Stimulated activated CD4-positive, alpha-beta T cell treated with anti-CD3 and anti-CD28 coated beads, Interleukin-1b, Interleukin-23, amount 100 ng/mL, for 1 hour (primary cell): ENCODE measurements at regions not wholly inside any gene's neighbourhood (a gene's known extent, or its start where the extent isn't known, plus 50 kb on each side); places are given as distances from the start of the nearest gene placed in this dataset.

Experiments used
- DNase-seq, 2 donors: peaks; one replicate each; pipeline ENCODE4 v3.0.0-alpha.2; 2020; ENCODE audit warnings: low read depth in 2 of 2

DNA sequence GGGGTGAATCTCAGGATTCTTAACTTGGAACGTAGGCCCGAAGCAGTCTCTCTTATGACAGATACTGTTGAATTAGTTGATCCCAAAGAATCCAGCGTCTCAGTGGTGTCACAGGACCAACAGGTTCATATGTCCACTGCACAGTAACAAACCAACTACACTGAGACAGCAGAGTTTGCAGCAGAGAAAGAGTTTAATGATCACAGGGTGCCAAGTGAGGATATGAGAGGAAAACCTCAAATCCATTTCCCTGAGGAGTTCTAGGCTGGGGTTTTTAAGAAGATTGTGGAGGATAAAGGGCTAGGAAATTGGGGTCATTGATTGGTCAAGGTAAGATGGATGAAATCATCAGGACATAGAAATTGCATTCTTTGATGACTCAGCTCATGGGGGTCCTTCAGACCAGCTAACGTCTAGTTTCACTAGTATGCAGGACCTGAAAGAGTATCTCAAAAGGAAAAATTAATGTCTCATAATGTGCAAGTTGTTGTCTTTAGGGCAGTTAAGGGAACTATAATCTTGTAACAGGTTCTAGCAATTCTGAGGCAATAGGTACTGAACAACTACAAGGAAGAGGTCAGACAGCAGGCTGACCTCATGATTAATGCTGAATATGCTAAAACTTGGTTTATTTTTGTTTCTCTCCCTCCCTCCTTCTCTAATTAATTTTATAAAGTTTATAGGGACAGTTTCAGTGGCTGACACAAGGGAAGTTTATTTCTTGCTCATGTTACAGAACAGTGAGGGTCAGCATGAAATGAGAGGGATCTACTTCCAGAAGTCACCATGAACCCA is 310.9 kb upstream of the NEBL start:
- DNase-seq = no peak

GRCh38 chr10:21205328-21205727 is 308.2 kb upstream of the NEBL start:
- no peak for DNase-seq

- no peak for DNase-seq
These were observed 306.5 kb upstream of the NEBL start for GRCh38 chr10:21203473-21204107.

GRCh38 chr10:21202776-21203462 is 305.8 kb upstream of the NEBL start:
- DNase-seq = no peak

GRCh38 chr10:21199501-21199900 is 302.4 kb upstream of the NEBL start:
- no peak for DNase-seq

- DNase-seq = no peak
These were observed 300.7 kb upstream of the NEBL start for GRCh38 chr10:21197838-21198237.

DNA sequence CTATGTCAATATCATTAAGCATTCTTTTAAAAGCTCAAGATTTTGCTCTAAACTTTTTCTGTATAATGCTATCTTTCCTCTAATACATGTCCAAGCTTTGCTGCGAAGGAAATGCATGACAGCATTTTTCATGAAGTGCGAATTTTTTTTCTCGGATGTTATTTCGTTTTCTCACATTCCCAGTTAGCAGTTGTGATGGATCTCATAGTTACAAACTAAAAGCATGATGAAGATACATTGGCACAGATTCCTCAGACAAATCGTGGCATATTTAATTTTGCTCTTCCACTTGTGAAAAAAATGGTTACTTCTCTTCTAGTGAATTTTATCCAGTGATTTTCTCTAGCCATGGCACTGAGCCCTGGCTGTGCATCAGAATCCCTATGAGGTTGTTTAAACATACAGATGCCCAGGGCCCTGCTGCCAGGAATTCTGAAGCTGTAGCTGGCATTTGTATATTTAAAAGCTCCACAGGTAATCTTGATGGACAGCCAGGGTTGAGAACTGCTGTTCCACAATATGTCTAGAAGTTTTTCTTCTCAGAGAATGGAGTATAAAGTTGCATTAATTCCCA is 299.8 kb upstream of the NEBL start:
- no peak for DNase-seq

DNA sequence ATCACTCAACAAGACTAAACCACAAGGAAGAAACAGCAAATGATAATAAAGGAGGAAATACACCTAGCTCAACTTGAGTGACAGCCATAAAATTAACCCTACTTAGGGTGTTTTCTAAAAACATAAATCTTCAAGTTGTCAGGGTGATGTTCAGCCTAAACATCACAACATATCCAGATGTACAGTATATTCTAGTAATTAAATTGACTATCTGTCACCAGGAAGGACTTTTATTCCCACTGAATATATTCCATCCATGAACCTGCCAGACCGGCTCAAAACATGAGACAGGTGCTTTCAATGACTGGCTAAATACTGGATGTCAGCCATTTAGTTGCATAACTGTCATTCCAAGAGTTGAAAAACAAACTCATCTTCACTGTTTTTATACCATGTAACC is 298.1 kb upstream of the NEBL start:
- DNase-seq = no peak

GRCh38 chr10:21194510-21194993 is 297.4 kb upstream of the NEBL start:
- DNase-seq = no peak

GRCh38 chr10:21193196-21193595 is 296.1 kb upstream of the NEBL start:
- DNase-seq = no peak

DNA sequence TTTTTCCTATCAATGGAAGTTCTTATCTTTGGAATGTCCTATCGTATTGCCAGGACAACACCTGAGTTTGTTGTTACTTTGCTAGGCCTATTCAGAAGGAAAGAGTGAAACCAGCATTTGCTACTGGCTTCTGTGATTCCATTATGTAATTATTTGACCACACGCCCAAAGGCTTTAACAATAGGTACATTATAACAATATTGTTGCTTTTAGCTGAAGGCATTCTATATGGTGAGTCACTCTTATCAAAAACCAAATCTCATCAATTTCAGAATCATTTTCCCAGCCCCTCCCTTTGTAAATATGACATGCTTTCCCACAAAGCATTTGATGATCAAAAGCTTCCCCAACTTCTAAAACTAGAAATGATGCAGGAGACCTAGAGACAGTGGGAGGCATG is 294.4 kb upstream of the NEBL start:
- no peak for DNase-seq

- no peak for DNase-seq
These were observed 287.9 kb upstream of the NEBL start for GRCh38 chr10:21184984-21185383.

GRCh38 chr10:21184216-21184615 is 287.1 kb upstream of the NEBL start:
- DNase-seq = no peak

DNA sequence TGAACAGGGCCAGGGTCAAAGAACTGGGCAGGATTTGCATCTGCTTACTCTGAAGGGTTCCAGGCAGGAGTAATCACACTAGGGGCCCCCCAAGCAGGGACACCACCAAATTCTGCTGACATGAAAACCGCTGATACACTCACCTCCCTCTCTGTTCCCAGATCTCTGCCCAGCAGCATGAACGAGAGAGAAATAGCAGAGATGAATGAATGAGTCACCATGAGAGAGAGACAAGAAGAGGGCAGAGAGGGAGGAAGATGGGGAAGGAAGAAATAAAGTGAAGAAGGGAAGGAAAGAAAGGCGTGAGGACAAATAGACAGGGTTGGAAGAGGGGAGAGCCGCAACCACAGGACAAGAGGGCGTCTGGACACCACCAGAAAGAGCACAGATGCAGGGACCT is 285.9 kb upstream of the NEBL start:
- DNase-seq = no peak

DNA sequence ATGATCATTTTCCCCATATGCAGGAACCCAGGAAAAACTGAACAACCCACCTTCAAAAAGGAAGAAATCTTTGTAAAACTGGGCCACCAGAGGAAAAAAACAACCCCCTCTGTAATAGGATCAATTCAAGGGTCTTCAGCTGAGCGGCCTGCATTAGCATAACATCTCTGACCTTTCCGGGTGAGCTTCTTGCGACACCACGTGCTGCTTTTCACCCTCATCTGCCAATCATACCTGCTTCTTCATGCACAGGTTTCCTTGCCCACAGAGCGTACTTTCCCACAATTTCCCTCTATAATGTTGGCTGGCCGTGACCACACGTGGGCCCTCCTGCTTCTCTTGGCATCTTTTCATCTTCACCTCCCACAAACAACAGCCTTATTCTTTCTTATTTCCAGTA is 284.3 kb upstream of the NEBL start:
- DNase-seq = no peak

- DNase-seq = no peak
These were observed 283.5 kb upstream of the NEBL start for GRCh38 chr10:21180604-21181003.

GRCh38 chr10:21176934-21177480 is 279.9 kb upstream of the NEBL start:
- no peak for DNase-seq

DNA sequence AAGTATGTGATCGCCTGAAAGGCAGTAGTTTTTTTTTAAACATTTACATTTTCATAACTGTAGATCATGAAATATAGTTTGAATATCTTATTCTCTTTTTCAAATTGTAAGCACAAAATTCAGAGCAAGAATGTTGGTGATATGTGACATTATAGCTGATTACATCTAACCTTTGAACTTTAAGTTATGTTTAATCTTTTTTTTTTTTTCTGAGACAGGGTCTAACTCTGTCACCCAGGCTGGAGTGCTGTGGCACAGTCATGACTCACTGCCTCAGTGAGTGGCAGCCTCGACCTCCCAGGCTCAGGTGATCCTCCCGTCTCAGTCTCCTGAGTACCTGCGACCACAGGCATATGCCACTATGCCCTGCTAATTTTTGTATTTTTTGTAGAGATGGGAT is 278.7 kb upstream of the NEBL start:
- no peak for DNase-seq

DNA sequence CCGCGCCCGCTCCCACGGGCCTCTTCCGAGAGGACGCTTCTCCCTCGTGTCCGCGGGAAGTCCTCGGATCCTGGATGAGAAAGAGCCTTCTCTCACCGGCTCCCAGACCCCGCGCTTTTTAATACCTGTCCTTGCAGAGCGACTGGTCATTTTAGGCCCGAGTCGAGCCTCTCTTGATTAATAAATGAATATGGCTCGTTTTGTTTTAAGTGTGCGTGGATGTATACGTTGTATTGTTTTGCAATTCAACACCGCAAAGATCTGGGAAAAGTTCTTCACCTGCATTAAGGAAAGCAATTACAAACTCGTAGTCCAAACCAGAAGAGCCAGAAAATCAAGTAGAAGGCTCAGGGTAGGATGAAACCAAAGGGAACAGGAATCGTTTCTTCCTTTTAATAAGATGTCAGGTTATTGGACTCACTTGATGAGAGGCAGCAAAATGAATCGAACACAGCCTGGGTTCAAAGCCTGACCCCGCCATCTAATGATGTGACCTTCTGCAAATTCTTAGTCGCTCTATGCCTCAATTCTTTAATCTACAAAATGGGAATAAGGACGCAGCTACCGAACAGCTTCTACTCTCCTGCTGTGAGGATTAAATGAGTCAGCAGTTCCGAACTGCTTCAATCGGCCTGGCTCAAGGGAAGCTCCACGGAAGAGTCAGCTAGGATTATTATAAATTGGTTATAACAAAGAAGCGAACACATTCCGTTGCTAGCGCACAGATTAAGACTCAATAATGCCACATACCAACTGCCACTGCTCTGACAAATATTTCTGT is 277.8 kb upstream of the NEBL start:
- DNase-seq = no peak

DNA sequence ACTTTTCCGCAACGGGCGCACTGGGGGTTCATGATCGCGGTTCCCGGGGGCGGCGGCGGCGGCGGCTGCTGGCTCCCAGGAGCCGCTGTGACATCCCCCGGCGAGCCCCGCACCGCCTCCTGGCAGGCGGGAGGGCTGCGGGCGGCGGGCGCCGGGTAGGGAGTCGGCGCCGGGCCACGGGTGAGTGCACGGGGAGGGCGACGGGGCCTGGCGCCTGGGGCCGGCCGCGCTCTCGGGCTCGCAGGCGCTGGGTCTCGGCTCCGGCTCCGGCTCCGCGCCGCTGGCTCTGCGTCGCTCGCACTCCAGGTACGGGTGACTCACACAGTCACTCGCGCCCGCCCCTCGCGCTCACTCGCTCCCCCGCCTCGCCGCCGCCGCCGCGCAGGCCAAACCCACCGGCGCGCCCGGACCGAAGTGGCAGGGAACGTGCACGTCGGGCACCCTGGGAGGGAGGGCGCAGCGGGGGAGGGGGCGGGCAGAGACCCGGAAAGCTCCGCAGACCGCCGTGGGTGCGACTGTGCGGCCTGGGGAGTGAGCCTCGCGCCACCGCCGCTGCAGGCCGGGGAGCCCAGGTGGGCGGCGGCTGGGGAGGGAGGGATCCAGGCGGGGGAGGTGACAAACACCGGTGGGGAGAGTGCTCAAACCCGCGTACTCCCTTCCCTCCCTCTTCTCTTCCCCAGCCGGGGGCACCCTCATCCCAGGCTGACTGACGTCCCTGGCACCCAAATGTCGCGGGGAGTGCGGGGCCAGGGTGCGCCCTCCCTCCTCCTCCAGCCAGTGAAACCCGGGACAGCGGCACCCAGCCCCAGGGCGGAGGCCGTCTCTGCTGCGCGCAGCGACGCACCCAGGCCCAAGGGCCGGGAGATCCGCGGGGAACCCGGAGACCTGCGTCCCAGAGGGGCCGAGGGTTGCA is 276.9 kb upstream of the NEBL start:
- DNase-seq = no peak
